ENCODE measurements at regions not wholly inside any gene's neighbourhood (a gene's known extent, or its start where the extent isn't known, plus 50 kb on each side); places are given as distances from the start of the nearest gene placed in this dataset.

DNA sequence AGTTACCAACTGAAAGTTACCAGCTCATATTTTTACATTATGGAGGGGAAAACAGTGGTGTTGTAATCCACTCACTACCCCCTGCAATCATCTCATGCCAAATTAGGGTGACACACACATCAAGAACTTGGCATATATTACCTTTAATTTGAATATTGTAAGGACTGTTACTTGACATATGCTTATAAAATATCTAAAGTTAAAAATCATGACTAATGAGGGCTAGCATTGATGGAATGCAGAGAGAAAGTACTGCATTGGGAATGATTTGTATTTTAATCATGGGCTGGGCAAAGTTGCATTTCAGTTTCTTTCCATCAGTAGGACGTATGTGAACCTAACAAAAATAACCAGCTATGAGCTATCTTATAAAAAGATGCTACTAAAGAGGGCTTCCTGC is 517.5 kb upstream of the GRIA3 start:
- Mint-ChIP-seq H3K4me1 (ENCODE audit: low read depth) (peaks cover 17% of the 10 kb centered on the region), H3K36me3 (ENCODE audit: low read depth) (no peaks in the 10 kb centered on the region), H3K9me3 (no peaks in the 10 kb centered on the region), H3K27ac (no peak overlapping the region), H3K4me3 (no peak overlapping the region), H3K27me3 (ENCODE audit: insufficient read depth) (peaks cover 1% of the 10 kb centered on the region; the same call in 1 of the 2 replicates)
- DNase-seq, result peak; percentile 0
- TF ChIP-seq, protein P1, sequence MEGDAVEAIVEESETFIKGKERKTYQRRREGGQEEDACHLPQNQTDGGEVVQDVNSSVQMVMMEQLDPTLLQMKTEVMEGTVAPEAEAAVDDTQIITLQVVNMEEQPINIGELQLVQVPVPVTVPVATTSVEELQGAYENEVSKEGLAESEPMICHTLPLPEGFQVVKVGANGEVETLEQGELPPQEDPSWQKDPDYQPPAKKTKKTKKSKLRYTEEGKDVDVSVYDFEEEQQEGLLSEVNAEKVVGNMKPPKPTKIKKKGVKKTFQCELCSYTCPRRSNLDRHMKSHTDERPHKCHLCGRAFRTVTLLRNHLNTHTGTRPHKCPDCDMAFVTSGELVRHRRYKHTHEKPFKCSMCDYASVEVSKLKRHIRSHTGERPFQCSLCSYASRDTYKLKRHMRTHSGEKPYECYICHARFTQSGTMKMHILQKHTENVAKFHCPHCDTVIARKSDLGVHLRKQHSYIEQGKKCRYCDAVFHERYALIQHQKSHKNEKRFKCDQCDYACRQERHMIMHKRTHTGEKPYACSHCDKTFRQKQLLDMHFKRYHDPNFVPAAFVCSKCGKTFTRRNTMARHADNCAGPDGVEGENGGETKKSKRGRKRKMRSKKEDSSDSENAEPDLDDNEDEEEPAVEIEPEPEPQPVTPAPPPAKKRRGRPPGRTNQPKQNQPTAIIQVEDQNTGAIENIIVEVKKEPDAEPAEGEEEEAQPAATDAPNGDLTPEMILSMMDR (IDR thresholded peaks at IDR 0.05), result no peak

DNA sequence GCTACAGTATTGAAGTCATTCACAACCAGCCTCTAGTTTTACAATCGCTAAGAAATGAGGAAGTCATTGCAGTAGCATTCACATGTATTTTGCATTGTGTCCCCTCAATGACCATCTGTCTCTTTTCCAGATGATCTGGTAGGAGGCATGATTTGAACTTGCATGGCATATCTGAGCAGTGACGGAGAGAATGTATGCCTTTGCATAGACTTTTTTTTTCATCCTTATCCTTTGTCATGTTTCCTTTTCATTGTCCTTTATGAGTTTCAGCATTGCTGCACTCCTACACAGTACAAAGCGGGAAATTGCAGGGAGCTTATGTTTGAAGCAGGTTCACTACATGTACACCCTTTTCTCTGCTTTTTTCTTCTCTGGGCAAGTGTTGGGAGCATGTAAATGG is 516.4 kb upstream of the GRIA3 start:
- no peak overlapping the region for H3K27ac Mint-ChIP-seq

DNA sequence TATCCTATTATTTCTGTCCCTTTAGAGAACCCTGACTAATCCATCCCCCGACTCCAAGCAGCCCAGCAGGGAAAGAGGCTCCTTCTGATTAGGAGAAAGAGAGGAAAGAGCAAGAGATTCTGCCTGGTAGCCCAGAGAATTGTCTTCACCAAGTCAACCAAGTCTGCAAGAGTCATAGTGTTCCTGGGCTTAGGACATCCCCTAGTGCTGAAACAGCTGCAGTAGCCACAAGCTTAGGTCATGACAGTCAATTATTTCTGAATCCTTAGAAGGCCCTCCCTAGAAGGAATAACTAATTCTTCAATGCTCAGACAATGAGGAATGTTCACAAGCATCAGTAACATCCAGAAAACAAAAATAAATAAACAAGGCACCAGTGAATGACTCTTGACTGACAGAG is 480.3 kb upstream of the GRIA3 start:
- peak; percentile 33 for DNase-seq
- Mint-ChIP-seq H3K4me3 (no peak overlapping the region), H3K27ac (no peak overlapping the region), H3K9me3 (no peaks in the 10 kb centered on the region), H3K27me3 (ENCODE audit: insufficient read depth) (no peaks in the 10 kb centered on the region), H3K36me3 (ENCODE audit: low read depth) (no peaks in the 10 kb centered on the region; the same call in 1 of the 2 replicates), H3K4me1 (ENCODE audit: low read depth) (peaks cover 10% of the 10 kb centered on the region)
- TF ChIP-seq, protein P1 (IDR thresholded peaks at IDR 0.05), result peak; percentile 64

More for the DNA sequence above, 516.4 kb upstream of the GRIA3 start:
- H3K27me3 Mint-ChIP-seq (ENCODE audit: insufficient read depth), result peaks cover 1% of the 10 kb centered on the region; the same call in 1 of the 2 replicates
- peaks cover 17% of the 10 kb centered on the region for H3K4me1 Mint-ChIP-seq (ENCODE audit: low read depth)
- TF ChIP-seq, protein P1 (IDR thresholded peaks at IDR 0.05), result no peak
- no peaks in the 10 kb centered on the region for H3K36me3 Mint-ChIP-seq (ENCODE audit: low read depth)
- no peaks in the 10 kb centered on the region for H3K9me3 Mint-ChIP-seq
- H3K4me3 Mint-ChIP-seq, result no peak overlapping the region
- DNase-seq, result no peak

DNA sequence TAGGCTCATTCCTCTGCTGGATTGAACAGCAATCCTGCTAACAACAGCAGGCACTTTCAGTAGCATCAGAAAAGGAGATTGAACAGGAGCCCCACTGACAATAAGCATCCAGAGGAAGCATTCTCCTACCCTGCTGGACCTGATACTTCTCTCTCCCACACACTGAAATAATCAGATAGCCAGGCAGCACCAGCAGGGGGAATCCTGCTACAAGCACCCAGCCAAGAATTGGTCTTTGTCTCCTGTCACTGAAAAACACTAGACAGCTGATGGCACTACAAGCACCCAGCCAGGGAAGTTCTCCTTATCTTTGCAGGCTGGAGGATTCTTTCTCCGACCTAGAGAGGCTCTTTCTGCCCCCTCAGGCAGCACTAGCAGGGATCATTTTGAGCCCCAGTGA is 444.3 kb upstream of the GRIA3 start:
- Mint-ChIP-seq H3K4me3 (no peak overlapping the region), H3K36me3 (ENCODE audit: low read depth) (no peaks in the 10 kb centered on the region), H3K27me3 (ENCODE audit: insufficient read depth) (no peaks in the 10 kb centered on the region), H3K4me1 (ENCODE audit: low read depth) (no peaks in the 10 kb centered on the region), H3K27ac (no peak overlapping the region), H3K9me3 (no peaks in the 10 kb centered on the region)
- TF ChIP-seq, protein P1 (IDR thresholded peaks at IDR 0.05), result peak; percentile 34; the same call in 1 of the 2 replicates
- peak; percentile 0 for DNase-seq

DNA sequence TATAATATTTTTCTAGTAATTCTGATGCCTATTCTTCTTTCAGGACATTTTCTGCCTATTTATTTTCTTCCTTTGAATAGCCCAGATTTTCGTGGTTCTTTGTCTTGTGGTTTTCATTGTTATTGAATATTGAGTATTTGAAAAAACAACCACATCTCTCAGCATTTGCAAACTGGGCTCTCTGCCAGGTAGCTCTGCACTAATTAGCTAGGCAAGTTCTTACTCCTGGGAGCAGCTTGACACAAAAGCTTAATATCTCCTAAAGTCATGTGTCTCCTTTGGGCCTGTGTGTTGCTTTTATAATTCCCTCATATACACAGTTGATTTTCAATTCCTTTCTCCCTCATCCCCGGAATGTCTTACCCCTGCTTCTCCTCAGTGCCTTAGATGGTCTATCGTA is 413.5 kb upstream of the GRIA3 start:
- TF ChIP-seq, protein P1 (IDR thresholded peaks at IDR 0.05), result no peak
- Mint-ChIP-seq H3K27ac (no peak overlapping the region), H3K4me3 (no peak overlapping the region), H3K4me1 (ENCODE audit: low read depth) (no peaks in the 10 kb centered on the region), H3K27me3 (ENCODE audit: insufficient read depth) (no peaks in the 10 kb centered on the region; the same call in 1 of the 2 replicates), H3K36me3 (ENCODE audit: low read depth) (peaks cover 4% of the 10 kb centered on the region; the same call in 1 of the 2 replicates), H3K9me3 (peaks cover 5% of the 10 kb centered on the region; the same call in 1 of the 2 replicates)
- no peak for DNase-seq

DNA sequence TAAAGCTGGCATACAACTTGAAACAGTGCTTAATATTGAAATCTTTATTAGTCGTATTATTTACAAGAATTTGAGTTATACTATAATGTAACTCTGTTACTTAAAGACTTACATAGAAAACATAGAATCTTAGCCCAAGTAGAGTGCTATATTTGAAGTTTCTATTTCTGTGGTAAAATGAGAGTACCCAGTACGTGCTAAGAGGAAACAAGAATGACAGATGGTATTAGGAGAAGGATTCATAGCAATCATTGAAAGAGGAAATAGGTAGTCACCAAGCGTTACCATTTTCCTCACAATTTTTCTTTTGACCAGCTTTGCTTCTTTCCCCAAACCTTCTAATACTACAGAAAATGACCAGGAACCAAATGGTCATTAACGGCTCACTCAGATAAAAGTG is 412.1 kb upstream of the GRIA3 start:
- H3K9me3 Mint-ChIP-seq, result no peaks in the 10 kb centered on the region
- H3K4me3 Mint-ChIP-seq, result no peak overlapping the region
- no peaks in the 10 kb centered on the region for H3K36me3 Mint-ChIP-seq (ENCODE audit: low read depth)
- no peaks in the 10 kb centered on the region for H3K4me1 Mint-ChIP-seq (ENCODE audit: low read depth)
- no peak for DNase-seq
- TF ChIP-seq, protein P1 (IDR thresholded peaks at IDR 0.05), result no peak
- no peak overlapping the region for H3K27ac Mint-ChIP-seq
- H3K27me3 Mint-ChIP-seq (ENCODE audit: insufficient read depth), result no peaks in the 10 kb centered on the region; the same call in 1 of the 2 replicates
